Stimulated activated CD4-positive, alpha-beta T cell treated with anti-CD3 and anti-CD28 coated beads, Interleukin-12 subunit alpha, Interleukin-12 subunit beta, amount 100 ng/mL, for 48 hours (primary cell): ENCODE measurements at regions not wholly inside any gene's neighbourhood (a gene's known extent, or its start where the extent isn't known, plus 50 kb on each side); places are given as distances from the start of the nearest gene placed in this dataset.
"Not testable (repeated sequence)": the region's sequence is repeated elsewhere in the genome, so short reads cannot be mapped to it uniquely, and the experiment has no call there.

ENCODE experiments used
- DNase-seq, 3 donors: peaks; one replicate each; pipeline ENCODE4 v3.0.0-alpha.2; 2020; ENCODE audit warnings: low read depth in 2 of 3, low spot score in 1 of 3

- no peak for DNase-seq
These were observed 894.8 kb upstream of the EPHA5 start for GRCh38 chr4:66564901-66565651.

- DNase-seq: no peak
These were observed 892.1 kb upstream of the EPHA5 start for GRCh38 chr4:66562276-66562806.

- DNase-seq: not testable (repeated sequence)
These were observed 891.3 kb upstream of the EPHA5 start for GRCh38 chr4:66561465-66562053.

- no peak for DNase-seq
These were observed 888.4 kb upstream of the EPHA5 start for GRCh38 chr4:66558651-66559050.

GRCh38 chr4:66556651-66557278 is 886.5 kb upstream of the EPHA5 start:
- no peak for DNase-seq

- no peak for DNase-seq
These were observed 885.0 kb upstream of the EPHA5 start for GRCh38 chr4:66555301-66555700.

- DNase-seq: no peak
These were observed 884.5 kb upstream of the EPHA5 start for GRCh38 chr4:66554826-66555225.

- DNase-seq: not testable (repeated sequence)
These were observed 875.0 kb upstream of the EPHA5 start for GRCh38 chr4:66545301-66545700.

GRCh38 chr4:66544281-66544680 is 874.0 kb upstream of the EPHA5 start:
- no peak for DNase-seq

- no peak for DNase-seq
These were observed 869.5 kb upstream of the EPHA5 start for GRCh38 chr4:66539745-66540144.

- no peak for DNase-seq
These were observed 854.5 kb upstream of the EPHA5 start for GRCh38 chr4:66524781-66525180.

- no peak for DNase-seq
These were observed 852.0 kb upstream of the EPHA5 start for GRCh38 chr4:66522244-66522643.

GRCh38 chr4:66516940-66517339 is 846.7 kb upstream of the EPHA5 start:
- no peak for DNase-seq

- DNase-seq: no peak
These were observed 836.7 kb upstream of the EPHA5 start for GRCh38 chr4:66506985-66507384.

GRCh38 chr4:66501997-66502396 is 831.7 kb upstream of the EPHA5 start:
- DNase-seq: no peak

GRCh38 chr4:66490729-66491128 is 820.4 kb upstream of the EPHA5 start:
- no peak for DNase-seq

- no peak for DNase-seq
These were observed 819.6 kb upstream of the EPHA5 start for GRCh38 chr4:66489783-66490452.

- DNase-seq: no peak
These were observed 819.1 kb upstream of the EPHA5 start for GRCh38 chr4:66489370-66489769.

GRCh38 chr4:66486068-66486467 is 815.8 kb upstream of the EPHA5 start:
- DNase-seq: no peak

GRCh38 chr4:66482186-66482585 is 811.9 kb upstream of the EPHA5 start:
- DNase-seq: no peak

GRCh38 chr4:66475596-66475995 is 805.3 kb upstream of the EPHA5 start:
- DNase-seq: no peak

- DNase-seq: no peak
These were observed 794.8 kb upstream of the EPHA5 start for GRCh38 chr4:66465111-66465510.
